Fibroblast of skin of back (primary cell): ENCODE measurements at regions not wholly inside any gene's neighbourhood (a gene's known extent, or its start where the extent isn't known, plus 50 kb on each side); places are given as distances from the start of the nearest gene placed in this dataset.
"Not testable (repeated sequence)": the region's sequence is repeated elsewhere in the genome, so short reads cannot be mapped to it uniquely, and the experiment has no call there.

Experiments
- DNase-seq: peaks from one replicate; pipeline ENCODE4 v3.0.0-alpha.2; 2013

GRCh38 chr6:67736161-67736560 lies 898.9 kb upstream of the ADGRB3 start:
- DNase-seq = peak; percentile 49

- no peak for DNase-seq
Observed at GRCh38 chr6:67735623-67736022, 899.5 kb upstream of the ADGRB3 start.

- DNase-seq = no peak
Observed at GRCh38 chr6:67722861-67723261, 912.2 kb upstream of the ADGRB3 start.

- peak; percentile 77 for DNase-seq
Observed at GRCh38 chr6:67717281-67717680, 917.8 kb upstream of the ADGRB3 start.

GRCh38 chr6:67706388-67706787 lies 928.7 kb upstream of the ADGRB3 start:
- DNase-seq = no peak

GRCh38 chr6:67698534-67698933 lies 936.5 kb upstream of the ADGRB3 start:
- DNase-seq = peak; percentile 23

- no peak for DNase-seq
Observed at GRCh38 chr6:67694127-67694526, 941.0 kb upstream of the ADGRB3 start.

GRCh38 chr6:67689329-67689728 lies 945.8 kb upstream of the ADGRB3 start:
- no peak for DNase-seq

- DNase-seq = peak; percentile 66
Observed at GRCh38 chr6:67687396-67687795, 947.7 kb upstream of the ADGRB3 start.

GRCh38 chr6:67686225-67686624 lies 948.9 kb upstream of the ADGRB3 start:
- not testable (repeated sequence) for DNase-seq

- DNase-seq = peak; percentile 76
Observed at GRCh38 chr6:67683960-67684359, 951.1 kb upstream of the ADGRB3 start.

- peak; percentile 82 for DNase-seq
Observed at GRCh38 chr6:67680297-67680932, 954.7 kb upstream of the ADGRB3 start.

- peak; percentile 61 for DNase-seq
Observed at GRCh38 chr6:67679566-67680296, 955.4 kb upstream of the ADGRB3 start.

GRCh38 chr6:67676892-67677291 lies 958.2 kb upstream of the ADGRB3 start:
- no peak for DNase-seq

- DNase-seq = no peak
Observed at GRCh38 chr6:67667637-67668422, 967.3 kb upstream of the ADGRB3 start.

- no peak for DNase-seq
Observed at GRCh38 chr6:67666177-67666964, 968.7 kb upstream of the ADGRB3 start.

GRCh38 chr6:67664942-67665341 lies 970.1 kb upstream of the ADGRB3 start:
- DNase-seq = no peak

GRCh38 chr6:67663105-67663895 lies 971.8 kb upstream of the ADGRB3 start:
- no peak for DNase-seq

- DNase-seq = no peak
Observed at GRCh38 chr6:67653561-67653960, 981.5 kb upstream of the ADGRB3 start.

- no peak for DNase-seq
Observed at GRCh38 chr6:67646550-67646949, 988.5 kb upstream of the ADGRB3 start.

GRCh38 chr6:67643281-67643680 lies 991.8 kb upstream of the ADGRB3 start:
- DNase-seq = no peak

- no peak for DNase-seq
Observed at GRCh38 chr6:67642582-67642981, 992.5 kb upstream of the ADGRB3 start.
